Kidney (tissue), 13 donors: ENCODE measurements at regions not wholly inside any gene's neighbourhood (a gene's known extent, or its start where the extent isn't known, plus 50 kb on each side); places are given as distances from the start of the nearest gene placed in this dataset.

ENCODE experiments used
- DNase-seq, 5 donors: peaks; one replicate each; pipeline ENCODE4 v3.0.0-alpha.2; 2013 to 2020
- FAIRE-seq: peaks from 2 replicates; lab custom pipeline; 2012; peaks lifted over from hg19 to GRCh38; lab: Jason Lieb, UNC
- H3K27ac ChIP-seq, 2 donors: one replicate each; pipeline ENCODE4 v1.7.0; 2013; ENCODE audit warnings: low read depth in 2 of 2, low read length in 2 of 2, inconsistent platforms in 1 of 2
- H3K27me3 ChIP-seq: one replicate; pipeline ENCODE4 v1.7.1; 2013; ENCODE audit warnings: low read length, inconsistent platforms; ENCODE audit not compliant: control insufficient read depth, insufficient read depth
- H3K36me3 ChIP-seq, 3 donors: one replicate each; pipeline versions ENCODE4 v1.7.0 to v1.7.1; 2013; ENCODE audit warnings: low read length in 3 of 3, control low read depth in 1 of 3, inconsistent platforms in 1 of 3; ENCODE audit not compliant: insufficient read depth in 3 of 3, control insufficient read depth in 2 of 3
- H3K4me1 ChIP-seq, 3 donors: one replicate each; pipeline versions ENCODE4 v1.7.0 to v1.7.1; 2013; ENCODE audit warnings: low read length in 3 of 3, inconsistent platforms in 1 of 3, low read depth in 1 of 3; ENCODE audit not compliant: control insufficient read depth in 2 of 3, insufficient read depth in 2 of 3
- H3K4me3 ChIP-seq, 3 donors: one replicate each; pipeline versions ENCODE4 v1.7.0 to v1.8.1; 2013; ENCODE audit warnings: low read length in 3 of 3, control low read depth in 1 of 3, inconsistent platforms in 1 of 3
- H3K9ac ChIP-seq, 3 donors: one replicate each; pipeline versions ENCODE4 v1.7.0 to v1.7.1; 2013; ENCODE audit warnings: low read length in 3 of 3, control low read depth in 1 of 3, inconsistent platforms in 1 of 3
- H3K9me3 ChIP-seq, 3 donors: one replicate each; pipeline versions ENCODE4 v1.7.0 to v1.7.1; 2013; ENCODE audit warnings: low read length in 3 of 3, control low read depth in 1 of 3, inconsistent platforms in 1 of 3; ENCODE audit not compliant: control insufficient read depth in 2 of 3, insufficient read depth in 1 of 3
- CTCF ChIP-seq: IDR thresholded peaks from 3 replicates; pipeline ENCODE4 v1.5.1; 2012; ENCODE audit warnings: mild to moderate bottlenecking, moderate library complexity, borderline replicate concordance; ENCODE audit not compliant: insufficient read depth; ENCODE audit errors: extremely low read depth
- intact Hi-C: fragments of 100-400 bp; cut with DNase I; formaldehyde crosslinking; loops from one replicate; pipeline ENCODE4 v1.11.1; 2022
- donor health status: control.
- donor health status: control.
- donor health status: control.
- donor health status: control.
- donor health status: control.
- donor health status: DM: yes; HTN: yes; CAD: no.
- donor health status: Normal renal cell carcinoma (clear cell type).

- no peak overlapping the region for H3K9ac ChIP-seq
- no peak for TF ChIP-seq CTCF
- no peaks in the 10 kb centered on the region for H3K4me1 ChIP-seq
- H3K36me3 ChIP-seq, result no peaks in the 10 kb centered on the region
- no peak overlapping the region for H3K27ac ChIP-seq
- H3K27me3 ChIP-seq, result no peaks in the 10 kb centered on the region
- intact Hi-C loops, result no loop called here
- no peaks in the 10 kb centered on the region for H3K9me3 ChIP-seq
- H3K4me3 ChIP-seq, result no peak overlapping the region
- FAIRE-seq (no peak), DNase-seq (no peak)
These were observed 62.8 kb upstream of the NAV3 start for GRCh38 chr12:77767756-77768343.

- H3K36me3 ChIP-seq, result no peaks in the 10 kb centered on the region
- no peak for FAIRE-seq
- no peaks in the 10 kb centered on the region for H3K4me1 ChIP-seq
- TF ChIP-seq CTCF, result no peak
- no peak overlapping the region for H3K27ac ChIP-seq
- intact Hi-C loops, result no loop called here
- no peaks in the 10 kb centered on the region for H3K9me3 ChIP-seq
- H3K9ac ChIP-seq, result no peak overlapping the region
- no peaks in the 10 kb centered on the region for H3K27me3 ChIP-seq
- DNase-seq, result peak in 1 of 5 donors; percentile 43
- no peak overlapping the region for H3K4me3 ChIP-seq
These were observed 63.4 kb upstream of the NAV3 start for GRCh38 chr12:77767335-77767734.

GRCh38 chr12:77766224-77766623 is 64.5 kb upstream of the NAV3 start:
- no peak overlapping the region for H3K27ac ChIP-seq
- no peak for TF ChIP-seq CTCF
- no peaks in the 10 kb centered on the region for H3K27me3 ChIP-seq
- no peaks in the 10 kb centered on the region for H3K36me3 ChIP-seq
- no peak for FAIRE-seq
- H3K9ac ChIP-seq, result no peak overlapping the region
- no peaks in the 10 kb centered on the region for H3K9me3 ChIP-seq
- no peaks in the 10 kb centered on the region for H3K4me1 ChIP-seq
- no peak for DNase-seq
- intact Hi-C loops, result no loop called here
- no peak overlapping the region for H3K4me3 ChIP-seq

GRCh38 chr12:77761286-77761685 is 69.4 kb upstream of the NAV3 start:
- no peak for DNase-seq
- intact Hi-C loops, result no loop called here
- Histone ChIP-seq H3K36me3 (no peaks in the 10 kb centered on the region), H3K4me3 (no peak overlapping the region), H3K27me3 (no peaks in the 10 kb centered on the region), H3K9me3 (no peaks in the 10 kb centered on the region), H3K27ac (no peak overlapping the region), H3K4me1 (no peaks in the 10 kb centered on the region), H3K9ac (no peak overlapping the region)
- no peak for FAIRE-seq
- TF ChIP-seq CTCF, result no peak
